ENCODE measurements at regions not wholly inside any gene's neighbourhood (a gene's known extent, or its start where the extent isn't known, plus 50 kb on each side); places are given as distances from the start of the nearest gene placed in this dataset.

DNA sequence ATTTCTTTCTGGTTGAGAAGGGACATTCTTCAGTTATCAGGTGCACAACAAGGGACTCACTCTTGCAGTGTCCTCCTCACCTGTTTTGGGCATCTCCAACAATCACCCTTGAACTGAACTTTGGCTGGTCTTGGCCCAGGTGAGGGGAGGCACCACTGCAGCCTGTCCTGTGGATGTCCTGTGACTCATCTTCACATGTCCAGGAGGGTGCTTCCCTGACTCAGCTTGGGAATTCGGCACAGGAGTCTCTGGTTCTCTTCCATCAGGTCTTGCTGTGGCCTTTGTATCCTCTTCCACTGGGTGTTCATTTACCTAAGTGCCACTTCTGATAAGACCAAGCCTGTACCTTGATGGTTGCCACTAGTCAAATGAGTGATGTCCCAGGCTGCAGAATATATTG, 196.7 kb upstream of the MKI67 start:
- no peak overlapping the region for H3K27ac ChIP-seq
- peaks cover 0 to 22% (median 0%) of the 10 kb centered on the region in 4 donors for H3K27me3 ChIP-seq
- H3K4me3 ChIP-seq = no peak overlapping the region
- no peak for TF ChIP-seq POLR2A (IDR thresholded peaks at IDR 0.05)
- TF ChIP-seq, protein P1, sequence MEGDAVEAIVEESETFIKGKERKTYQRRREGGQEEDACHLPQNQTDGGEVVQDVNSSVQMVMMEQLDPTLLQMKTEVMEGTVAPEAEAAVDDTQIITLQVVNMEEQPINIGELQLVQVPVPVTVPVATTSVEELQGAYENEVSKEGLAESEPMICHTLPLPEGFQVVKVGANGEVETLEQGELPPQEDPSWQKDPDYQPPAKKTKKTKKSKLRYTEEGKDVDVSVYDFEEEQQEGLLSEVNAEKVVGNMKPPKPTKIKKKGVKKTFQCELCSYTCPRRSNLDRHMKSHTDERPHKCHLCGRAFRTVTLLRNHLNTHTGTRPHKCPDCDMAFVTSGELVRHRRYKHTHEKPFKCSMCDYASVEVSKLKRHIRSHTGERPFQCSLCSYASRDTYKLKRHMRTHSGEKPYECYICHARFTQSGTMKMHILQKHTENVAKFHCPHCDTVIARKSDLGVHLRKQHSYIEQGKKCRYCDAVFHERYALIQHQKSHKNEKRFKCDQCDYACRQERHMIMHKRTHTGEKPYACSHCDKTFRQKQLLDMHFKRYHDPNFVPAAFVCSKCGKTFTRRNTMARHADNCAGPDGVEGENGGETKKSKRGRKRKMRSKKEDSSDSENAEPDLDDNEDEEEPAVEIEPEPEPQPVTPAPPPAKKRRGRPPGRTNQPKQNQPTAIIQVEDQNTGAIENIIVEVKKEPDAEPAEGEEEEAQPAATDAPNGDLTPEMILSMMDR (IDR thresholded peaks at IDR 0.05) = no peak
- no peak for DNase-seq
- WGBS, 2 donors = 57% methylated on average over 1 of the region's 1 CpG; no CpG with 5 or more reads in 1 of the 2 donors
- H3K4me1 ChIP-seq = no peaks in the 10 kb centered on the region
- H3K36me3 ChIP-seq = no peaks in the 10 kb centered on the region
- H3K9me3 ChIP-seq = peaks cover 0 to 15% (median 0%) of the 10 kb centered on the region in 3 donors
- intact Hi-C loops (cut with DNase I) = no loop called here

DNA sequence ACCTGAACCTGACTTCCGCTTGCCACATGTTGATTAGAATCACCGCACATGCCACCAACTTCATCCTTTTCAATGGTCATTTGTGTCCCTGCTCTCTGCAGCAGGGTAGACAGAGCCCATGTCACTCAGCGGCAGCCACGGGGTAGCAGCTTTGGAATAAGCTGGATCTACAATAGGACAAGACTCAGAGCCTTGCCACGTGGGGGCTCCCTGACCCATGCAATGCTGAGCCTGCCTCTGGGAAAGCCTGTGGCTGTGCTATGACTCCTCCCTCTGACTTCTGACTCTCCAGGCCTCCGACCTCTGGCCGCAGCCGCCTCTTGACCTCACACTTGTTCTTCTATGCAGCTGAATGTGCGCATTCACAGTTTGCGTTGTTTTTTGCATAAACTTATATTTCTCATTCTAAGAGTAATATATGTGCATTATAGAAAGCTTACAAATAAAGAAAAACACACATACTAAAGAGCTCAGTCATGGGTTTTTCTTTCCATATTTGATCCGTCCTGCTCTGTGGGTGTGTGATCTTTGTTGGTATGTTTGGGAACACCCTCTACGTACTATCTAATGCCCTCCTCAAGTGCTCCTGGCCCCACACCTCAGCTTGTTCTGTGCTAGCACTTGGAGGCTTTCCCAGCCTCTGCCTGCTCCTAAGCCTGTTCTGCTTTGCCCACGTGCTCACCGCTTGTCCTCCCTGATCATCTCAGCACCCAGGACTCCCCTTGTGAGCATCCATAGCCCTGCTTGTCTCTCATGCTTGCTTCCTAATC, 198.0 kb upstream of the MKI67 start:
- 55 to 58% methylated on average over 12 of the region's 14 CpGs for WGBS, 2 donors
- peaks cover 0 to 15% (median 6%) of the 10 kb centered on the region in 3 donors for H3K9me3 ChIP-seq
- no peak for DNase-seq
- intact Hi-C loops (cut with DNase I) = no loop called here
- peaks cover 0 to 22% (median 0%) of the 10 kb centered on the region in 4 donors for H3K27me3 ChIP-seq
- H3K4me1 ChIP-seq = no peaks in the 10 kb centered on the region
- no peak overlapping the region for H3K27ac ChIP-seq
- no peak overlapping the region for H3K4me3 ChIP-seq
- TF ChIP-seq POLR2A (IDR thresholded peaks at IDR 0.05) = no peak
- TF ChIP-seq, protein P1 (IDR thresholded peaks at IDR 0.05) = no peak
- H3K36me3 ChIP-seq = no peaks in the 10 kb centered on the region

DNA sequence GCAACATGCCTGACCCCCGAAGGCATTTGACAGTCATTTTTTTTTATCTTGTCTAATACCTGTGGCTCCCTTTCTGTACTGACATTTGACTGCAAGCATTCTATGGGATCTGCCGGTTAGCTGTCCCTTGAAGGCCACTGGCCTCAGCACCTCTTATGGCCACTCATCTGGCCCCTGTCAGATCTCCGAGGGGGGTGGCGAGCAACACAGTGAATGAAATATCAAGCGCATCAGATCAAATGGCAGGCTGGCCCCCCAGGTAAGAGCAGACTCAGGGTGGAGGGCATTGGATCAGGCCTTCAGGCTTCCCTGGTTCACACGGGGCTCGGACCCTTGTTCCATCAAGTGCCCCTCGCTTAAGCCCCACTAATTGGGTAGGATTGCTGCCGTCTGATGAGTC, 199.6 kb upstream of the MKI67 start:
- H3K4me1 ChIP-seq = no peaks in the 10 kb centered on the region
- no peak for DNase-seq
- TF ChIP-seq, protein P1 (IDR thresholded peaks at IDR 0.05) = no peak
- TF ChIP-seq POLR2A (IDR thresholded peaks at IDR 0.05) = no peak
- WGBS, 2 donors = 78 to 79% methylated on average over 3 to 5 of the region's 9 CpGs
- intact Hi-C loops (cut with DNase I) = no loop called here
- peaks cover 0 to 22% (median 0%) of the 10 kb centered on the region in 4 donors for H3K27me3 ChIP-seq
- H3K4me3 ChIP-seq = no peak overlapping the region
- H3K36me3 ChIP-seq = no peaks in the 10 kb centered on the region
- no peak overlapping the region for H3K27ac ChIP-seq
- H3K9me3 ChIP-seq = peaks cover 0 to 15% (median 6%) of the 10 kb centered on the region in 3 donors

DNA sequence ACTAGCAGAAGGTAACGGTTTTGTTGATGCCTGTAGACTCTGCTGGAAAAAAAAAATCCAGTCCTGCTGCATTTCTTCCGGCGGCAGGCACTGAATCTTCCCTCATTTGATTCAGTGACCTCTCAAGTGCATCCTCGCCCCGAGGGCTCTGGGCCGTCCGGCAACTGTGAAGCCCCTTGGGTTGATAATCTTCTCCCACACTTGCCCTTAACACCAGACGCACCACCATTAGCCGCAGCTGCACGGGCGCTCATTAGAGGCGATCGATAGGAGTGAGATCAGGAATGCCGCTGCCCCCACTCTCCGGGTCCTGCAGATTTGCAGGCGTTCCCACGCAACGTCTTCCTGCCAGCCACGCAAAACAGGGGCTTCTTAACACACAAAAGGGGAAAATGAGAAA, 200.0 kb upstream of the MKI67 start:
- Histone ChIP-seq H3K9me3 (peaks cover 0 to 15% (median 6%) of the 10 kb centered on the region in 3 donors), H3K27ac (no peak overlapping the region), H3K4me3 (no peak overlapping the region), H3K4me1 (no peaks in the 10 kb centered on the region), H3K27me3 (peaks cover 0 to 22% (median 0%) of the 10 kb centered on the region in 4 donors), H3K36me3 (no peaks in the 10 kb centered on the region)
- 87% methylated on average over 14 of the region's 19 CpGs; no CpG with 5 or more reads in 1 of the 2 donors for WGBS, 2 donors
- no peak for TF ChIP-seq POLR2A (IDR thresholded peaks at IDR 0.05)
- TF ChIP-seq, protein P1 (IDR thresholded peaks at IDR 0.05) = no peak
- intact Hi-C loops (cut with DNase I) = no loop called here
- no peak for DNase-seq

DNA sequence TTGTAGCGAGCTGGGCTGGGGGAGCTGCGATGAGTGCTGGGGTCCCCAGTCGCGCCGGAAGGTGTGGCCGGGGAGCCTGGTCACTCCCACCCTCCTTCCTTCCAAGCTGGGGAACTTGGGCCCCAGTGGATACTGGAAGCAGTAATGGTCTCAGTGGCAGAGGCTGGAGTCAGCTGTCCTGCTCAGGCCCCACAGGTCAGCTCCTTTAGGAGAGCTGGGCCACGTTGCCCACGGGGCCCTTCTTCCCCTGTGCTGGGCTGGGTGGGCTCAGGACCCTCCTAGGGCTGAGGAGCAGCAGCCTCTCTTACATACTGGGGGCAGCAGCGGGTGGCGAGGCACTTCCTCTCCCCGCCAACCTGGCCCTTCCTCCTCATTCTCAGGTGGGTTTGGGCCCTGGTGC, 200.6 kb upstream of the MKI67 start:
- TF ChIP-seq POLR2A (IDR thresholded peaks at IDR 0.05) = no peak
- Histone ChIP-seq H3K4me1 (no peaks in the 10 kb centered on the region), H3K9me3 (peaks cover 0 to 15% (median 6%) of the 10 kb centered on the region in 3 donors), H3K4me3 (no peak overlapping the region), H3K27ac (no peak overlapping the region), H3K36me3 (no peaks in the 10 kb centered on the region), H3K27me3 (peaks cover 0 to 22% (median 0%) of the 10 kb centered on the region in 4 donors)
- DNase-seq = no peak
- intact Hi-C loops (cut with DNase I) = no loop called here
- WGBS, 2 donors = 74 to 76% methylated on average over 6 to 8 of the region's 11 CpGs
